Activated naive CD8-positive, alpha-beta T cell treated with anti-CD3 and anti-CD28 coated beads, Interleukin-2, amount 10 ng/mL, durations not matched to agents 7 days and 5 days (primary cell): ENCODE measurements at regions not wholly inside any gene's neighbourhood (a gene's known extent, or its start where the extent isn't known, plus 50 kb on each side); places are given as distances from the start of the nearest gene placed in this dataset.

Experiments
- ATAC-seq: fragments of 150-1000 bp; cut with Tn5 transposase; one replicate; pipeline ENCODE4 v1.10.0; 2021; ENCODE audit warnings: low read depth, moderate library complexity
- POLR2A ChIA-PET: fragments of 350-600 bp; sonication (Branson Sonifier 250); formaldehyde crosslinking; loops from one replicate; lab custom pipeline; 2021; ENCODE audit warnings: antibody characterized with exemption; lab: Charles Lee
- DNase-seq: peaks from one replicate; pipeline ENCODE4 v3.0.0; 2021
- H3K27ac Mint-ChIP-seq: one replicate; pipeline ENCODE4 v1.8.0; 2022; ENCODE audit warnings: mild to moderate bottlenecking, mixed read lengths
- H3K27me3 Mint-ChIP-seq: one replicate; pipeline ENCODE4 v1.8.0; 2022; ENCODE audit warnings: mild to moderate bottlenecking, moderate library complexity, mixed read lengths
- H3K36me3 Mint-ChIP-seq: one replicate; pipeline ENCODE4 v1.8.0; 2021; ENCODE audit warnings: mild to moderate bottlenecking, mixed read lengths
- H3K4me1 Mint-ChIP-seq: one replicate; pipeline ENCODE4 v1.8.0; 2021; ENCODE audit warnings: mixed read lengths
- H3K4me3 Mint-ChIP-seq: one replicate; pipeline ENCODE4 v1.8.0; 2022; ENCODE audit warnings: mild to moderate bottlenecking, moderate library complexity, mixed read lengths
- H3K9me3 Mint-ChIP-seq: one replicate; pipeline ENCODE4 v1.8.0; 2021; ENCODE audit warnings: mixed read lengths

GRCh38 chr2:60603533-60604190 is 50.2 kb upstream of the BCL11A start:
- Mint-ChIP-seq H3K9me3 (peaks cover 2% of the 10 kb centered on the region), H3K36me3 (no peaks in the 10 kb centered on the region), H3K27ac (no peak overlapping the region), H3K27me3 (peaks cover 4% of the 10 kb centered on the region), H3K4me1 (no peaks in the 10 kb centered on the region), H3K4me3 (no peak overlapping the region)
- POLR2A ChIA-PET = no interaction called here
- ATAC-seq (no peak), DNase-seq (no peak)

- Mint-ChIP-seq H3K9me3 (peaks cover 2% of the 10 kb centered on the region), H3K4me3 (no peak overlapping the region), H3K27me3 (peaks cover 9% of the 10 kb centered on the region), H3K36me3 (no peaks in the 10 kb centered on the region), H3K4me1 (no peaks in the 10 kb centered on the region), H3K27ac (no peak overlapping the region)
- no peak for ATAC-seq
- POLR2A ChIA-PET = no interaction called here
- DNase-seq = no peak
These were observed 51.1 kb upstream of the BCL11A start for GRCh38 chr2:60604486-60605064.

GRCh38 chr2:60605866-60606265 is 52.4 kb upstream of the BCL11A start:
- H3K27ac Mint-ChIP-seq = no peak overlapping the region
- ATAC-seq (no peak), DNase-seq (no peak)
- POLR2A ChIA-PET = no interaction called here
- H3K4me3 Mint-ChIP-seq = no peak overlapping the region
- H3K4me1 Mint-ChIP-seq = no peaks in the 10 kb centered on the region
- peaks cover 2% of the 10 kb centered on the region for H3K9me3 Mint-ChIP-seq
- peaks cover 16% of the 10 kb centered on the region for H3K27me3 Mint-ChIP-seq
- H3K36me3 Mint-ChIP-seq = no peaks in the 10 kb centered on the region

GRCh38 chr2:60608679-60609078 is 55.2 kb upstream of the BCL11A start:
- DNase-seq (no peak), ATAC-seq (no peak)
- peaks cover 31% of the 10 kb centered on the region for H3K27me3 Mint-ChIP-seq
- no peaks in the 10 kb centered on the region for H3K36me3 Mint-ChIP-seq
- POLR2A ChIA-PET = no interaction called here
- peaks cover 2% of the 10 kb centered on the region for H3K4me1 Mint-ChIP-seq
- no peak overlapping the region for H3K4me3 Mint-ChIP-seq
- no peak overlapping the region for H3K27ac Mint-ChIP-seq
- no peaks in the 10 kb centered on the region for H3K9me3 Mint-ChIP-seq

DNA sequence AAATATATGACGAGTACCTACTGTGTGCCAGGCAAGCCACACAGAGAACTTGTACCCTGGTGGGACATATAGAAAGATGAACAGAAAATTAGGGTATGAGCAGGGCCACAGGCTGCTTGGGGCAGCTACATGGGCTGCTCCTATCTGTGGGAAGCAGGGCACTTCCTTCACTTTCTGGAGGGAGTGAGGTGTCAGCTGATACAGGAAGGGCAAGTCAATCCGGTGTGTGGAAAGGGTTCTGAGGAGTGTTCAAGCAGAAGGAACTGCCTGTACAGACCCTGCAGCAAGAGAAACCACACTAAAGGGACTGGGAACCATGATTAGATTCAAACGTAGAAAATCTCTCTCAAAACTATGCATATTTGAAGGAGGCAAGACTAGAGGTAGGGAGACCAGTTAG is 58.6 kb upstream of the BCL11A start:
- no peak overlapping the region for H3K4me3 Mint-ChIP-seq
- no peak overlapping the region for H3K27ac Mint-ChIP-seq
- no peaks in the 10 kb centered on the region for H3K9me3 Mint-ChIP-seq
- POLR2A ChIA-PET = no interaction called here
- no peaks in the 10 kb centered on the region for H3K36me3 Mint-ChIP-seq
- DNase-seq = no peak
- H3K27me3 Mint-ChIP-seq = peaks cover 31% of the 10 kb centered on the region
- ATAC-seq = no peak
- H3K4me1 Mint-ChIP-seq = peaks cover 2% of the 10 kb centered on the region

DNA sequence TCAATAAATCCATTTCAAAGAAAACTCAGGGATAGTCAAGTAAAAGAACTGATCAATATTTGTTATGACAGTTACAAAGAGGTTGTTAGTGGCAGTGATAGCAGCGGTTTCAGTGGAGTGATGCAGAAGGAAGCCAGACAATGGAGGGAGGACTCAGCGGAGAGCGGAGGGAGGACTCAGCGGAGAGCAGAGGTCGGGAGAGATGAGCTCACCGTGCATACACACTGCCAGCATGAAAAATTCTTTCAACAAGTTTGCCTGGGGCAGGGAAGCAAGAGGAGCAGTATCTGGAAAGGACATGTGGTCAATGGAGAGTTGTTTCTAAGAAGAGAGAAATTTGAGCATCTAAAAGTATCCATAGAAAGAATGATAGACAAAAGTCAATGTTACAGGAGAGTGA is 60.9 kb upstream of the BCL11A start:
- POLR2A ChIA-PET = no interaction called here
- Mint-ChIP-seq H3K4me1 (peaks cover 2% of the 10 kb centered on the region), H3K27ac (no peak overlapping the region), H3K36me3 (no peaks in the 10 kb centered on the region), H3K27me3 (peaks cover 25% of the 10 kb centered on the region), H3K4me3 (no peak overlapping the region), H3K9me3 (no peaks in the 10 kb centered on the region)
- ATAC-seq = no peak
- no peak for DNase-seq

- H3K27ac Mint-ChIP-seq = no peak overlapping the region
- no peaks in the 10 kb centered on the region for H3K36me3 Mint-ChIP-seq
- POLR2A ChIA-PET = no interaction called here
- no peaks in the 10 kb centered on the region for H3K9me3 Mint-ChIP-seq
- H3K4me3 Mint-ChIP-seq = no peak overlapping the region
- no peaks in the 10 kb centered on the region for H3K4me1 Mint-ChIP-seq
- no peak for DNase-seq
- no peak for ATAC-seq
- peaks cover 22% of the 10 kb centered on the region for H3K27me3 Mint-ChIP-seq
These were observed 68.4 kb upstream of the BCL11A start for GRCh38 chr2:60621688-60622429.

- Mint-ChIP-seq H3K36me3 (no peaks in the 10 kb centered on the region), H3K9me3 (no peaks in the 10 kb centered on the region), H3K27ac (no peak overlapping the region), H3K4me3 (no peak overlapping the region), H3K27me3 (peaks cover 31% of the 10 kb centered on the region), H3K4me1 (no peaks in the 10 kb centered on the region)
- POLR2A ChIA-PET = no interaction called here
- DNase-seq = no peak
- no peak for ATAC-seq
These were observed 69.6 kb upstream of the BCL11A start for GRCh38 chr2:60623040-60623439.

DNA sequence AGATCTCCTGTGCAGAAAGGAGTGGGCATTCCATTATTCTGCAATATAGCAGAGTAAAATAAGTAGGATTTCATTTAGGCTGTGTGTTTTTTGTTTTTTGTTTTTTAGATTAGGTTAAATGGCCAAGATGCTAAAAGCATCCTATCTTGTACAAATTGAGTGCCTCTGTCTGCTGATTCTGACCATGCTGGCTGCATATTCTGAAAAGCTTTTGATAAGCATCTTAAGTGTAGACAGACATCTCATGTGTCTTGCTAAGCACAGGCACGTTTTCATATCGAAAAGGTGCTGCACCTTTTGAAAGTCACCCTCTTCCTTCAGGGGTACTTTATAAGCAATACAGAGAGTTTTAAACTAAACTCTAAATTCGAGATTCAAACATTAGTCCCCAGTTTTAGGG is 74.0 kb upstream of the BCL11A start:
- Mint-ChIP-seq H3K27me3 (peaks cover 39% of the 10 kb centered on the region), H3K4me3 (no peak overlapping the region), H3K27ac (no peak overlapping the region), H3K4me1 (no peaks in the 10 kb centered on the region), H3K36me3 (no peaks in the 10 kb centered on the region), H3K9me3 (no peaks in the 10 kb centered on the region)
- no peak for DNase-seq
- ATAC-seq = no peak
- POLR2A ChIA-PET = no interaction called here

DNA sequence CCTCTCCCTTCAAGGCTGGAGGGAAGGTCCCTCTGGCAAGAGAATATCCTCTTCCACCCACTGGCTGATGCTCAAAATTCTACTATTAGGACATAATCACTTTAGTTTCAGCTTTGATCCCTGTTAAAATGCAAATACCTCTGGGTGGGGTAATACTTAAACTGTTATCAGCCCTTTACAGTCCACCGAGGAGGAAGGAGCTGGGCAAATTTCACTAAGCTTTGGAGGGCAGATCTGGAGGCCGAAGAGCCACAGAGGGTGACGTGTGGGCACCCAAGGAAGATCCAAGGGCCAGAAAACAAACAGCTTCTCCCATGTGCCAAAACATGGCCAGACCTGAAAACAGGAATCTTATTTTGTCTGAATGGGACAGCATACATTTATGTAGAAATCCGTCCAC is 74.6 kb upstream of the BCL11A start:
- no peak for ATAC-seq
- POLR2A ChIA-PET = no interaction called here
- no peaks in the 10 kb centered on the region for H3K36me3 Mint-ChIP-seq
- no peak overlapping the region for H3K4me3 Mint-ChIP-seq
- no peaks in the 10 kb centered on the region for H3K9me3 Mint-ChIP-seq
- H3K27me3 Mint-ChIP-seq = peaks cover 39% of the 10 kb centered on the region
- H3K27ac Mint-ChIP-seq = no peak overlapping the region
- H3K4me1 Mint-ChIP-seq = no peaks in the 10 kb centered on the region
- DNase-seq = no peak

- no peaks in the 10 kb centered on the region for H3K36me3 Mint-ChIP-seq
- no peaks in the 10 kb centered on the region for H3K4me1 Mint-ChIP-seq
- peaks cover 32% of the 10 kb centered on the region for H3K27me3 Mint-ChIP-seq
- ATAC-seq (no peak), DNase-seq (no peak)
- no peak overlapping the region for H3K4me3 Mint-ChIP-seq
- H3K27ac Mint-ChIP-seq = no peak overlapping the region
- no peaks in the 10 kb centered on the region for H3K9me3 Mint-ChIP-seq
- POLR2A ChIA-PET = no interaction called here
These were observed 75.3 kb upstream of the BCL11A start for GRCh38 chr2:60628615-60629304.

DNA sequence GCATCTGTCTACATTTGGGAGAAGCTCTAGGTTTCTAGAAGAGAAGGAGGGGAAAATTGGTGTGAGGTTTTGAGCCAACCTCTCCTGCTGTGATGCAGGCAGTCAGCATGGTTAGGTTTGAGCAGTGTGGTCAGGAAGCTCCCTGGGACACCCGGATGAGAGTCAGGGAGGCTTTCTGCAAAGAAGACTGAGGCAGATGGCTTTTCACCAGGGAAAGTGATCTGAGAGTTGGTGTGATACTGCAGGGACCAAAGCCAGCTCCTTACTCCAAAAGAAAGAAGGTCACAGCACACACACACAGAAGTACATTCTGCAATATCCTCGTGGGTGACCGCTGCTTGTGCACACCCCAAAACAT is 75.8 kb upstream of the BCL11A start:
- POLR2A ChIA-PET = no interaction called here
- no peaks in the 10 kb centered on the region for H3K4me1 Mint-ChIP-seq

GRCh38 chr2:60629801-60630385 is 76.4 kb upstream of the BCL11A start:
- Mint-ChIP-seq H3K27me3 (peaks cover 25% of the 10 kb centered on the region), H3K9me3 (no peaks in the 10 kb centered on the region)
- POLR2A ChIA-PET = no interaction called here

More for the DNA sequence above, 75.8 kb upstream of the BCL11A start:
- ATAC-seq (no peak), DNase-seq (no peak)
- no peak overlapping the region for H3K27ac Mint-ChIP-seq
- H3K9me3 Mint-ChIP-seq = no peaks in the 10 kb centered on the region
- no peaks in the 10 kb centered on the region for H3K36me3 Mint-ChIP-seq
- peaks cover 30% of the 10 kb centered on the region for H3K27me3 Mint-ChIP-seq
- no peak overlapping the region for H3K4me3 Mint-ChIP-seq

More at GRCh38 chr2:60629801-60630385, 76.4 kb upstream of the BCL11A start:
- no peak overlapping the region for H3K4me3 Mint-ChIP-seq
- no peaks in the 10 kb centered on the region for H3K36me3 Mint-ChIP-seq
- DNase-seq (no peak), ATAC-seq (no peak)
- no peaks in the 10 kb centered on the region for H3K4me1 Mint-ChIP-seq
- no peak overlapping the region for H3K27ac Mint-ChIP-seq
